HepG2 (cell line): ENCODE measurements at regions not wholly inside any gene's neighbourhood (a gene's known extent, or its start where the extent isn't known, plus 50 kb on each side); places are given as distances from the start of the nearest gene placed in this dataset.

Experiments
- ATAC-seq: fragments of 200-7000 bp; cut with Tn5 transposase; 3 replicates; pipeline ENCODE4 v1.9.1; 2020; ENCODE audit warnings: mild to moderate bottlenecking, moderate library complexity
- BruUV-seq: library from RNA; stranded (reverse); fragments of 400-500 nt; replicated peaks from 2 replicates; lab custom pipeline; 2021; lab: Mats Ljungman, UMichigan
- CTCF ChIA-PET: fragments of 300-600 bp; formaldehyde crosslinking; extraction: SDS; loops from one replicate; lab custom pipeline; 2021; ENCODE audit warnings: low total read pairs, inconsistent platforms, low intra/inter-chr PET ratio; lab: Yijun Ruan, JAX
- POLR2A ChIA-PET: fragments of 350-600 bp; sonication (Branson Sonifier 250); formaldehyde crosslinking; loops from one replicate; lab custom pipeline; 2020; ENCODE audit warnings: antibody characterized with exemption, inconsistent platforms; lab: Yijun Ruan, JAX
- DNase-seq: peaks from one replicate; pipeline ENCODE4 v3.0.0-alpha.2; 2015; ENCODE audit warnings: low spot score
- FAIRE-seq: peaks from 3 replicates; lab custom pipeline; 2011; peaks lifted over from hg19 to GRCh38; lab: Jason Lieb, UNC
- H2AFZ ChIP-seq: one replicate; pipeline ENCODE4 v1.6.1; 2011; ENCODE audit warnings: low read length, inconsistent platforms
- H3K27ac ChIP-seq: fragments of 300-600 bp; 3 replicates; pipeline ENCODE4 v1.8.0; 2011; ENCODE audit warnings: mixed run types, mild to moderate bottlenecking, mixed read lengths, low read length, inconsistent platforms; ENCODE audit not compliant: insufficient read depth; ENCODE audit errors: extremely low read length
- H3K27me3 ChIP-seq, 2 experiments: fragments of 200-600 bp in 1 of 2; 2 replicates in 1 of 2; 3 replicates in 1 of 2; pipeline versions ENCODE4 v1.6.0 to v1.8.0; 2011; ENCODE audit warnings: low read length in 2 of 2, mild to moderate bottlenecking in 2 of 2, moderate library complexity in 2 of 2, inconsistent platforms in 1 of 2; ENCODE audit not compliant: insufficient read depth in 2 of 2, control insufficient read depth in 1 of 2
- H3K36me3 ChIP-seq, 2 experiments: fragments of 200-600 bp in 1 of 2; replicated peaks in 1 of 2; 2 replicates in 1 of 2; 3 replicates in 1 of 2; pipeline versions ENCODE4 v1.5.1 to v1.8.0; 2011; ENCODE audit warnings: low read length in 2 of 2, inconsistent platforms in 1 of 2; ENCODE audit not compliant: insufficient read depth in 2 of 2, control insufficient read depth in 1 of 2
- H3K4me1 ChIP-seq: 2 replicates; pipeline ENCODE4 v1.5.1; 2012; ENCODE audit warnings: low read length, inconsistent platforms; ENCODE audit not compliant: insufficient read depth
- H3K4me2 ChIP-seq: 2 replicates; pipeline ENCODE4 v1.6.0; 2011; ENCODE audit warnings: low read depth, low read length, inconsistent platforms
- H3K4me3 ChIP-seq, 3 experiments: fragments of 200-600 bp in 1 of 3; sonication (generic), shearing (Covaris generic) in 1 of 3; replicated peaks in 1 of 3; 2 replicates each; pipeline ENCODE4 v1.5.1; 2011 to 2016; ENCODE audit warnings: low read length in 3 of 3, inconsistent platforms in 2 of 3, low read depth in 2 of 3, mild to moderate bottlenecking in 2 of 3, control low read depth in 1 of 3, mixed read lengths in 1 of 3; ENCODE audit not compliant: insufficient read depth in 1 of 3
- H3K79me2 ChIP-seq: one replicate; pipeline ENCODE4 v1.6.1; 2011; ENCODE audit warnings: low read length, inconsistent platforms; ENCODE audit not compliant: insufficient read depth
- H3K9ac ChIP-seq: 2 replicates; pipeline ENCODE4 v1.6.0; 2011; ENCODE audit warnings: mild to moderate bottlenecking, low read depth, low read length, inconsistent platforms; ENCODE audit not compliant: insufficient read depth
- H3K9me3 ChIP-seq: 2 replicates; pipeline ENCODE4 v1.5.1; 2012; ENCODE audit warnings: mild to moderate bottlenecking, low read length
- H4K20me1 ChIP-seq: 2 replicates; pipeline ENCODE4 v1.6.0; 2011; ENCODE audit warnings: inconsistent platforms, mild to moderate bottlenecking, low read length, moderate library complexity; ENCODE audit not compliant: insufficient read depth
- E2F2 ChIP-seq: sonication (generic); formaldehyde crosslinking; IDR thresholded peaks from 2 replicates; pipeline ENCODE4 v1.4.0; 2020; ENCODE audit warnings: missing genetic modification reagents, borderline replicate concordance
- FIP1L1 ChIP-seq: fragments of 200-400 bp; formaldehyde crosslinking; IDR thresholded peaks from 2 replicates; pipeline ENCODE4 v1.6.1; 2018; ENCODE audit warnings: low read depth, mild to moderate bottlenecking, low read length, moderate library complexity, borderline replicate concordance; ENCODE audit not compliant: insufficient read depth
- GPBP1L1 ChIP-seq: sonication (generic); formaldehyde crosslinking; IDR thresholded peaks from 2 replicates; pipeline ENCODE4 v1.5.0; 2020; ENCODE audit warnings: mild to moderate bottlenecking, missing genetic modification reagents
- HDAC1 ChIP-seq: sonication (generic); formaldehyde crosslinking; IDR thresholded peaks from 2 replicates; pipeline ENCODE4 v1.5.1; 2020; ENCODE audit warnings: mild to moderate bottlenecking, missing genetic modification reagents
- HMG20B ChIP-seq: conservative IDR thresholded peaks from 2 replicates; pipeline ENCODE4 v1.6.1; 2016; ENCODE audit warnings: missing genetic modification reagents, missing compliant biosample characterization
- IKZF5 ChIP-seq: IDR thresholded peaks from 2 replicates; pipeline ENCODE4 v1.6.1; 2018; ENCODE audit warnings: missing genetic modification reagents, mild to moderate bottlenecking, missing compliant biosample characterization
- MYNN ChIP-seq: sonication (generic); formaldehyde crosslinking; IDR thresholded peaks from 2 replicates; pipeline ENCODE4 v1.4.0; 2020; ENCODE audit warnings: mild to moderate bottlenecking, low read depth, missing genetic modification reagents
- ZBTB46 ChIP-seq: sonication (generic); formaldehyde crosslinking; IDR thresholded peaks from 2 replicates; pipeline ENCODE4 v1.4.0; 2020; ENCODE audit warnings: mild to moderate bottlenecking, missing genetic modification reagents, borderline replicate concordance
- ZXDC ChIP-seq: sonication (generic); formaldehyde crosslinking; IDR thresholded peaks from 2 replicates; pipeline ENCODE4 v1.5.0; 2020; ENCODE audit warnings: mild to moderate bottlenecking, missing genetic modification reagents
- WGBS: methylation state at CpG from one replicate; pipeline ENCODE4 v1.1.6; 2017; ENCODE audit warnings: low lambda C conversion rate; 5-methylcytosine and 5-hydroxymethylcytosine counted together
- in situ Hi-C: cut with HindIII; loops from 2 replicates; pipeline ENCODE4 v1.10.0; 2017; ENCODE audit warnings: low pct_unique_long_range_greater_than_20kb; ENCODE audit not compliant: extremely low pct_ligation_motif_present
- intact Hi-C: fragments of 100-400 bp; cut with micrococcal nuclease; formaldehyde crosslinking; loops from one replicate; pipeline ENCODE4 v1.10.0; 2022; ENCODE audit not compliant: unreplicated experiment

GRCh38 chr20:39974966-39975501 lies 714.0 kb downstream of the MAFB start:
- ChIA-PET POLR2A (no interaction called here), CTCF (no interaction called here)
- H3K9ac ChIP-seq = no peak overlapping the region
- intact Hi-C loops (no loop called here), in situ Hi-C loops (no loop called here)
- H3K9me3 ChIP-seq = peaks cover 78% of the 10 kb centered on the region
- no peak overlapping the region for H3K4me2 ChIP-seq
- BruUV-seq = no TSS peak
- H3K4me1 ChIP-seq = no peaks in the 10 kb centered on the region
- H3K79me2 ChIP-seq = no peaks in the 10 kb centered on the region
- DNase-seq (no peak), FAIRE-seq (no peak), ATAC-seq (no peak)
- H2AFZ ChIP-seq = no peak overlapping the region
- H3K36me3 ChIP-seq = no peaks in the 10 kb centered on the region
- TF ChIP-seq MYNN (CRISPR knock-in tag) (no peak), ZBTB46 (CRISPR knock-in tag) (no peak), IKZF5 (no peak), ZXDC (CRISPR knock-in tag) (no peak), FIP1L1 (no peak), E2F2 (CRISPR knock-in tag) (no peak), HMG20B (CRISPR knock-in tag) (no peak), GPBP1L1 (CRISPR knock-in tag) (no peak), HDAC1 (CRISPR knock-in tag) (no peak)
- no peaks in the 10 kb centered on the region for H4K20me1 ChIP-seq
- 23% methylated on average over 5 of the region's 6 CpGs for WGBS
- no peak overlapping the region for H3K27ac ChIP-seq
- no peak overlapping the region for H3K4me3 ChIP-seq
- no peaks in the 10 kb centered on the region for H3K27me3 ChIP-seq
